Right hindlimb (tissue), 1 donor: ENCODE measurements at regions not wholly inside any gene's neighbourhood (a gene's known extent, or its start where the extent isn't known, plus 50 kb on each side); places are given as distances from the start of the nearest gene placed in this dataset.

Source experiments
- DNase-seq: peaks from one replicate; pipeline ENCODE4 v3.0.0-alpha.2; 2018

GRCh38 chr12:61694214-61694613, 566.0 kb upstream of the USP15 start:
- DNase-seq: no peak

DNA sequence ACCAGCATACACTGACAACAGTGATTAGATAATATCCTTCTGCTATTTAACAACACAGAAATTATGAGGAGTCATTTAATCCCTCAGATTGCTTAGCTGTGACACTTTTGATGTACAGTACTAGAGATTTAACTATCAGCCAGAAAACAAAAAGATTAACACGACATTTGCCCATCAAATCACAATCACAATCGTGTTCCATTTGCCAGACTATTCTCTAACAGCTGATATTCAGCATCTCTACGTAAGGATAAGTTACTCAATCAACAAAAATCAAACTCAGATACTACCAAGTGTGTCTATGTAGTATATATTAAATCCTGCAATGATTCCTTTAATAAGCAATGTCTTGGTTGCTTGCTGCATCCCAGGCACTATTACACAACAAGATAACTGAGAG, 558.7 kb upstream of the USP15 start:
- DNase-seq: no peak

DNA sequence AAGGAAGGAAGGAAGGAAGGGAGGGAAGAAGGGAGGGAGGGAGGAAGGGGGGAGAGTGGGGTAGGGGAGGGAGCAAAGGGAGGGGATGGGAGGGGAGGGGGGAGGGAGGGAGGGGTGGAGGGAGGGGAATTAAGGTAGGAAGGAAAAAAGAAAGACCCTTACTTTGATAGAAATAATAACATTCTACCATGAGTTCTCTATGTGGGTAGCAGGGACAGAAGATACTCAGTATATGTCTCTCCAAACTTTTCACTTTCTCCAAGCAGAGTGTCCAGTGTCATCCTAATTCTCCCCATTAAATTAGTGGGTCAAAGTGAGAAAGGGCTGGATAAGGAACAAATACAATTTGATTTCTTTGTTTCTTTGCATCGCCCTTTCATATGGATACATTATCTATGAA, 553.4 kb upstream of the USP15 start:
- DNase-seq: no peak

GRCh38 chr12:61713121-61713520, 547.1 kb upstream of the USP15 start:
- DNase-seq: no peak

GRCh38 chr12:61717986-61718385, 542.2 kb upstream of the USP15 start:
- DNase-seq: no peak

DNA sequence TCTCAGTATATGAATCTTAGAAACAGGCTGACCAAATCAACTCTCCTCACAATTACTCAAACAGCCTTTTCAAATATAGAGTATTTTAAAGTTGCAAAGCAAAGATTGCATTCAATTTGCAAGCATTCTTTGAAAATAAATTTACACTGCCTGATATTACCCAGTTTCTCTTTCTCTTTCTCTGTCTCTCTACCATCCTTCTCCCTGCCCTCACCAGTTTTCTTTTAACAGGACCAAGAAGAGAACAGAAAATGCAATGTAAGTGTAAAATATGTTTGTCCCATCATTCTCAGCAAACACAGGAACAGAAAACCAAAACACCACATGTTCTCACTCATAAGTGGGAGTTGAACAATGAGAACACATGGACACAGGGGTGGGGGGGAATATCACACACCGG, 520.3 kb upstream of the USP15 start:
- DNase-seq: no peak

DNA sequence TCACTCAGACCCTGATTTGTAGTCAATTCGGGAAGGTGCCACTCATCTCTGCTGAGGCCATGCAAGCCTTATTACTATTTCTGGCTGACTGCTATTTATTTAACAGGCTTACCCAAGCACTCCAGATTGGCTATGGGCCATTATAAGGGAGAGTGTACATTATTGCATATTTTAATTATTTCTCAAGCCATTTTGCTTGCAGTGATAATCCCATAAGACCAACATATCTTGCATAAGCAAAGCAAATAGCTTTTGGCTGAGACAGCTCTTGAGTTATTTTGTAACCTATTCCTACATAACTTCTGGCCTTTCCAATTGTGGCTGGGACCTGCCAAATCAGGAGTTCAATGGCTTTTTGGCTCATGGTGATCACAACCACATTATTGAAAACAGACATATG, 509.6 kb upstream of the USP15 start:
- no peak for DNase-seq

- DNase-seq: no peak
Observed at GRCh38 chr12:61754214-61754613, 506.0 kb upstream of the USP15 start.

DNA sequence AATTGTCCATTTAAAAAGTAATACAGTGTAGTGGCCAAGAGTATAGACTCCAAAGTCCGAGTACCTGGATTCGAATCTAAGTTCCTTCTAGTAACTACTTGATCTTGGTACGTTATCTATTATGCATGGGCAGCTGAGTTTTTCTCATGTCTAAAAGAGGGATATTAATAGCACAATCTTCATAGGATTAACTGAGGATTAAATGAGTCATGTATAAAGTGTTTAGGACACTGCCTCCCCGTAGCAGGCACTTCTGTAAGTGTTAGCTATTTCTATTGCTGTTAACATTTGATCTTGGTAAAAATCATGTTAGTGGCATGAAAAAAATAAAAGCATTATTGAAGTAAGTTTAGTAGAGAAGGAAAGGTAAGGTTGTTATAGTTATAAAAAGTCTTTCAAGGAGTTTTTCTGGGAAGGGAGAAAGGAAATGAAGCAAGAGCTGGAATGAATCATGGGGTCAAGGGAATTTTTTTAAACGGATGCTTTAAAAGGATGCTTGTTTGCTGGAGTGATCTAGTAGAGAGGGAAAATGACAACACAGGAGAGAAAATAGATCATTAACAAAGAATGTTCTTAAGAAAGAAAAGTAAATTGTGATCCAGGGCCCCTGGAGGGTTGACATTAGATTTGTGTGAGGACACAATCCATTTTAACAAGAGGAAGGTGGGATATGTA, 502.2 kb upstream of the USP15 start:
- DNase-seq: no peak

DNA sequence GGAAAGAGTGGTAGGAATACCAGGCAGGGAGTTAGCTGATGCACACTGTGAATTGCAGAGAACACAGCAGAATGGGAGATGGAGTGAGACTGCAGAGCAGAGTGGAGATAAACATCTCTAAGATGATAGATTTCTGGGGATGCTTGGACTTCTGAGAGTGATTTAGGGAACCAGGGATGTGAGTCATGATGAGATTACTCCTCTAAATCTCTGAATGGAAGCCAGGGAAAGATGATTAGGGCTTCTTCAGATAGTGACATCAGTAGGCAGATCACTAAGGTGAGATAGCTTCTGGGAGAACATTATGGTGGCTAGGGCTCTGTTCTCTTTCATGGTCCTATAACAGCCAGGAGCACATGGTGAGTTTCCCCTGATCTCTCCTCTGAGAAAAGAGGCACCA, 501.5 kb upstream of the USP15 start:
- no peak for DNase-seq

DNA sequence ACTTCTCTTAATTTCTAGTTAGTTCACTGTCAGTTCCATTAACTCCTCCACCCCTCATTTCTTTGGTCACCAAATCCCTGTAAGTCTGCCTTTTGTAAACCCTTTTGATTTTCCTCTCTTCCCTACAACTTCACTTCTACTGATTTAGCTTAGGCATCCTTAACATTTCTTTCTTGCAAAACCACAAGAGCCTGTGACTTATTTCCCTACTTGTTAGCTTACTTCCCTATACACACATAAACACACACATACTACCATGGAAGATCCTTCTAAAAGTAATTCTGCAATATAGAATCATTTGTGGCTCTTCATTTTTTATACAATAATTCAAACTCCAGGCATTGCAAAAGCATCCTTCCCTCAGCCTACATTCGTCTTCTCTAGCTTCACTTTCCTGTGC, 494.3 kb upstream of the USP15 start:
- no peak for DNase-seq

GRCh38 chr12:61780435-61780834, 479.8 kb upstream of the USP15 start:
- DNase-seq: no peak

- DNase-seq: no peak
Observed at GRCh38 chr12:61781021-61781581, 479.1 kb upstream of the USP15 start.

DNA sequence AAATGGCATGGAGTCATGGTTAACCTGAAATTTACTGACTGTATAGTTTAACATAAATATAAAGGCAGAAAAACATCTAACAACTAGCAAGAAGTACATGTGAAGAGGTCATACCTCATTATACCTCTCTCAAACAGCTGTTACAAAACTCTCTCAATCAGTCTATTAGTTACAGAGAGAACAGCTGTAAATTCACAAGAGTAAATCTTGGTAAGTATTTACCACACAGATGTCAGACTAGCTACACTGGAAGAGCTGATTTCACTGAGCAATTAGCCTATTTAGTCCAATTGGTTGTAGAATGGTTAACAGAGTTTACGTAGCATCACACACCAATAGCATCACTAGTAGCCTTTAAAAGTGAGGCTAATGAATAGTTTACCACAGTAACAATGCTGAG, 463.4 kb upstream of the USP15 start:
- DNase-seq: no peak

DNA sequence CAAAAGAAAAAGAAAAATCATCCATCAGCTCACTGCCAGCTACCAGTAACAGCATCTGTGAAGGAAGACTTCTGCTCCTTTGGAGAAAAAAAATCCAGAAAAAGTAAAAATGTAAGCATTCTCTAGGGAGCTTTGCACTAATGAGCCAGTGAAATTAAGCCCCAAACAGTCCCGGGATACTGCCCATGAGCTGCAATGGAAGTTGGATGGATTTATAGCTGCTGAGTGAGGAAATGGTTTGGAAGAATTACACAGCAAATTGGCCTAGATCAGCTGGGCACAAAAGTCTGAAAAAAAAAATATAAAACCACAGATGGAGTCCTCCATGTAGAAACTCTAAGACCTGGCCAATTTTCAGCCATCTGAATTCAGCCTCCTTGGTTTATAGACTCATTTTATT, 462.9 kb upstream of the USP15 start:
- DNase-seq: no peak

- no peak for DNase-seq
Observed at GRCh38 chr12:61798778-61799177, 461.4 kb upstream of the USP15 start.

DNA sequence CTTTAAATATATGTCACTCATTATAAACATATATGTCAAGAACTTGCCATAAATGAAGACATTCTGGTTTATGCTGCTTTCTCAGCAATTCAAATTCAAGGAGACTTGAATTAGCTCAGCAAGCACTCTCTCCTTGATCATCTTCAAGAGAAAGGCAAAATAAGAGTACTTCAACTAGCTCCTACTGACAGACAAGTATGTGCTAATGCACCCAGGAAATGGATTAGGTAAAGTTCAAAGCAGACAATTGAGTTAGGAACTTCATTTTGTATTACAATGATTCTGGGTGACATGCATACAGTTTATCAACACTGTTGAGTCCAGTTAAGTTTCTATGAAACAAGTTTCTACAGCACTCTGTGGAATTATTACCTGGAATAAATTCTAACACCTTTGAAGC, 455.9 kb upstream of the USP15 start:
- no peak for DNase-seq

DNA sequence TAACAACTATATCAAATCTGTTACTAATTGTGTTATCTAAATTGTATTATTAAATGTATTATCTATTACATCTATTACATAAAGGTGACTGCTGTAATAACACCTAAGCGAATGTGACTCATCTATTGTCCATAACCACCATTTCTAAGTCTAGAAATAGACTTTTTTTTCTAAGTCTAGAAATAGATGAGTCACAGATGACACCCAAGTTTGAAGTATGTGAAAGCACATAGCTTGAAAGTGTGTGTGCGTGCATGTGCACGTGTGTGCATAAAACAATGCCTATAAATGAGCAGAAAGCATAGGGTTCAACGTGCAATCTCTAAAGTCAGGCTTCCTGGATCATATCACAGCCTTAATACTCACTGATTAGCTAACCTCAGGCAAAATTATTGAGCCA, 451.3 kb upstream of the USP15 start:
- no peak for DNase-seq

GRCh38 chr12:61810486-61810885, 449.7 kb upstream of the USP15 start:
- no peak for DNase-seq

- no peak for DNase-seq
Observed at GRCh38 chr12:61821381-61821780, 438.8 kb upstream of the USP15 start.

DNA sequence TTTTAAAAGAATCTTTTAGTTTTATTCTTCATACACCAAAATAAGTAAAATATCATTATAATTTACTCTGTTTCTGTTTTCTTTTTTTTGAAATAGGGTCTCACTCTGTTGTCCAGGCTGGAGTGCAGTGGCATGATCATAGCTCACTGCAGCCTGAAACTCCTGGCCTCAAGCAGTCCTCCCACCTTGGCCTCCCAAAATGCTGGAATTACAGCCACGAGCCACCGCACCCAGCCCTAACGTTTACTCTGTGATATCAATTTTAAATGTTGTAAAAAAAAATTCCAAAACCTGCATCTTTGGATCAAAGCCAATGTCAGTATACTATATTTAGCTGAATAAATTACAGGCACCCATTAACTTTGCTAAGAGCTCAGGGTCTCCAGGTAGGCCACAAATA, 437.1 kb upstream of the USP15 start:
- no peak for DNase-seq

DNA sequence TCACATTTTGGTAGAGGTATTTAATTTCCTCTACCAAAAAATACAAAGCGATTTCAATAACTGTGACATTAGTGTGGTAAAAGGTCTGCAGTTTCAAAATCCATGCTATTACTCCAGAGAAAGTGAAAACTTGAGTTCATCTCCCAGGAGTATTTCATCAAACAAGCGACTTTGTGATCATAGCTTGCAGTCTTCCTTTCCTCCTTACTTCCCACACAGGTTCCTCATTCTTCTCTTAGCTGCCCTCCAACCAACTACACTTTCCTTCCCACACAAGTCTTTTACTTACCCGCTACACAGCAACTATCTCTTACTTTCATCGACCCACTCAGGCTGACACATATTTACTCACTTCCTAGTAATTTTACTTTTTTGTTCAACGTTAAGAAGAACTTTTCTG, 413.4 kb upstream of the USP15 start:
- DNase-seq: no peak

DNA sequence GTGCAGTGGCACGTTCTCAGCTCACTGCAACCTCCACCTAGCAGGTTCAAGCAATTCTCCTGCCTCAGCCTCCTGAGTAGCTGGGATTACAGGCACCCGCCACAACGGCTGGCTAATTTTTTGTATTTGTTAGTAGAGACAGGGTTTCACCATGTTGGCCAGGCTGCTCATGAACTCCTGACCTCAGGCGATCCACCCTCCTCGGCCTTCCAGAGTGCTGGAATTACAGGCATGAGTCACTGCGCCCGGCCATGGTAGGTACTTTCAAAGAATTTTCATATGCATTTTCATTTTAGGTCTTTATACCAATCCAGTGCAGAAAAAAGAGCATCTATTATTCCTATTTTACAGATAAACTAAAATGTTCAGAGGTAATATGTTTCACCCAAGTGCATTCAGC, 411.3 kb upstream of the USP15 start:
- no peak for DNase-seq

DNA sequence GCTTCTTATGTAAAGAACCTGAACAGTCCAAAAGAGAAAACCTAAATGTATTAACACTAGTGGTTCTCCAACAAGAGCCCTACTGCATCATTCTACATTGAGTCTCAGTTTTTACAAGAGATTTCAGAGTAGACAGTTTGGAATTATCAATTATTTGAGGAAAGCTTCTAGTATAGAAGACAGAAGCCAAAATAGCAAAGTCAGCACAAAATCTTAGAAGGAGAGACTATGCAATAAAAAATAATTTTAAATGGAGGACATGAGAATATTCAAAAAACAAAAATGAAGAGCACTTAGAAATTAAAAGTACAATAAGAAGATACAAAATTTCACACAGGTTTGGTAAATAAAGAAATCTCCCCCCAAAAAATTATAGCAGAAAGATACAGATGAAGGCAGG, 406.3 kb upstream of the USP15 start:
- DNase-seq: no peak

DNA sequence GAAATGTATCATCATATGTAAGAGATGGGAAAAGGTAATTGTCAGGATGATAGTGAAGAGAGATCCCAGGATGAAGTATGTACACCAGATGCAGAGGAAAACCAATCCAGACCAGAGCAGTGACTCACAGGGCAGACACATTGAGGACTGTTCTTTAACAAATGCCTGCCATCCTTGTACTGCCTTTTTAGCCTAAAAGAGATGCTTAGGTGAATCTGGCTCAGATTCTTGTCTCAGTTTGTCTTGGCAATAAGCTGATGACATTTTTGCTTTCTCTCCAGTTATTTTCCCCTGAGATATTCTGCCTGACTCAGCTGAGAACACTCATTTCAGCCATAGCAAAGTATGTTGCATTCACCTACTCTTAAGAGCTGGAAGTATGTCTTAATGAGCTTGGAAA, 405.3 kb upstream of the USP15 start:
- DNase-seq: no peak
